BJ (cell line): ENCODE measurements at regions not wholly inside any gene's neighbourhood (a gene's known extent, or its start where the extent isn't known, plus 50 kb on each side); places are given as distances from the start of the nearest gene placed in this dataset.

Experiments
- CTCF ChIA-PET: fragments of 350-600 bp; formaldehyde crosslinking; extraction: SDS; loops from one replicate; lab custom pipeline; 2021; ENCODE audit warnings: antibody characterized with exemption, inconsistent platforms; lab: Yijun Ruan, JAX
- POLR2A ChIA-PET: fragments of 300-600 bp; sonication (Branson Sonifier 250); formaldehyde crosslinking; extraction: SDS; loops from one replicate; lab custom pipeline; 2021; ENCODE audit warnings: antibody characterized with exemption; lab: Charles Lee
- DNase-seq: peaks from one replicate; pipeline ENCODE4 v3.0.0-alpha.2; 2011; ENCODE audit warnings: low read depth
- H3K27me3 ChIP-seq: 2 replicates; pipeline ENCODE4 v1.6.0; 2011; ENCODE audit warnings: low read length; ENCODE audit not compliant: control insufficient read depth, insufficient read depth
- H3K36me3 ChIP-seq: 2 replicates; pipeline ENCODE4 v1.5.1; 2011; ENCODE audit warnings: low read length; ENCODE audit not compliant: control insufficient read depth, insufficient read depth
- H3K4me3 ChIP-seq: 2 replicates; pipeline ENCODE4 v1.5.1; 2011; ENCODE audit warnings: low read depth, mild to moderate bottlenecking, control low read depth, low read length
- CTCF ChIP-seq: IDR thresholded peaks from 2 replicates; pipeline ENCODE4 v1.5.1; 2011; ENCODE audit warnings: low read depth, mild to moderate bottlenecking, control low read depth, inconsistent platforms, low read length, moderate library complexity; ENCODE audit not compliant: insufficient read depth

- no peaks in the 10 kb centered on the region for H3K27me3 ChIP-seq
- no peaks in the 10 kb centered on the region for H3K36me3 ChIP-seq
- no peak for TF ChIP-seq CTCF
- H3K4me3 ChIP-seq: no peak overlapping the region
- POLR2A ChIA-PET: no interaction called here
- CTCF ChIA-PET: no interaction called here
- no peak for DNase-seq
Measured at GRCh38 chr2:57868619-57869139, 177.9 kb upstream of the VRK2 start.

GRCh38 chr2:57869758-57870344, 176.8 kb upstream of the VRK2 start:
- CTCF ChIA-PET: no interaction called here

GRCh38 chr2:57876313-57876712, 170.3 kb upstream of the VRK2 start:
- POLR2A ChIA-PET: no interaction called here

More at GRCh38 chr2:57869758-57870344, 176.8 kb upstream of the VRK2 start:
- Histone ChIP-seq H3K27me3 (no peaks in the 10 kb centered on the region), H3K4me3 (no peak overlapping the region), H3K36me3 (no peaks in the 10 kb centered on the region)
- no peak for DNase-seq
- POLR2A ChIA-PET: no interaction called here
- TF ChIP-seq CTCF: no peak

GRCh38 chr2:57877811-57878170, 168.8 kb upstream of the VRK2 start:
- DNase-seq: no peak

More at GRCh38 chr2:57876313-57876712, 170.3 kb upstream of the VRK2 start:
- no peaks in the 10 kb centered on the region for H3K36me3 ChIP-seq
- no peak overlapping the region for H3K4me3 ChIP-seq
- CTCF ChIA-PET: interaction anchor here (1.3 kb wide), 1 partner anchor 9 kb away, joined by 3 read pairs; no protein-coding TSS in a partner anchor
- no peak for DNase-seq
- H3K27me3 ChIP-seq: no peaks in the 10 kb centered on the region
- no peak for TF ChIP-seq CTCF

More at GRCh38 chr2:57877811-57878170, 168.8 kb upstream of the VRK2 start:
- POLR2A ChIA-PET: no interaction called here
- Histone ChIP-seq H3K4me3 (no peak overlapping the region), H3K36me3 (no peaks in the 10 kb centered on the region), H3K27me3 (no peaks in the 10 kb centered on the region)
- TF ChIP-seq CTCF: no peak
- CTCF ChIA-PET: interaction anchor here (0.6 kb wide), 1 partner anchor 118 kb away, joined by 3 read pairs; no protein-coding TSS in a partner anchor
